Fibroblast of lung (primary cell): ENCODE measurements at regions not wholly inside any gene's neighbourhood (a gene's known extent, or its start where the extent isn't known, plus 50 kb on each side); places are given as distances from the start of the nearest gene placed in this dataset.

ENCODE experiments used
- EZH2 ChIP-seq: IDR thresholded peaks from 2 replicates; pipeline ENCODE4 v1.5.1; 2012; ENCODE audit warnings: low read length, control low read depth, mild to moderate bottlenecking; ENCODE audit errors: missing control alignments
- TF ChIP-seq, protein P1 (sequence below), 2 donors: IDR thresholded peaks in 1 of 2; conservative IDR thresholded peaks in 1 of 2; 1 replicate in 1 of 2; 2 replicates in 1 of 2; pipeline ENCODE4 v1.5.1; 2011 to 2012; ENCODE audit warnings: low read length in 2 of 2, control low read depth in 1 of 2, inconsistent platforms in 1 of 2, low read depth in 1 of 2, mild to moderate bottlenecking in 1 of 2

GRCh38 chr4:133372699-133373098, 223.6 kb downstream of the PCDH10 start:
- TF ChIP-seq, protein P1, sequence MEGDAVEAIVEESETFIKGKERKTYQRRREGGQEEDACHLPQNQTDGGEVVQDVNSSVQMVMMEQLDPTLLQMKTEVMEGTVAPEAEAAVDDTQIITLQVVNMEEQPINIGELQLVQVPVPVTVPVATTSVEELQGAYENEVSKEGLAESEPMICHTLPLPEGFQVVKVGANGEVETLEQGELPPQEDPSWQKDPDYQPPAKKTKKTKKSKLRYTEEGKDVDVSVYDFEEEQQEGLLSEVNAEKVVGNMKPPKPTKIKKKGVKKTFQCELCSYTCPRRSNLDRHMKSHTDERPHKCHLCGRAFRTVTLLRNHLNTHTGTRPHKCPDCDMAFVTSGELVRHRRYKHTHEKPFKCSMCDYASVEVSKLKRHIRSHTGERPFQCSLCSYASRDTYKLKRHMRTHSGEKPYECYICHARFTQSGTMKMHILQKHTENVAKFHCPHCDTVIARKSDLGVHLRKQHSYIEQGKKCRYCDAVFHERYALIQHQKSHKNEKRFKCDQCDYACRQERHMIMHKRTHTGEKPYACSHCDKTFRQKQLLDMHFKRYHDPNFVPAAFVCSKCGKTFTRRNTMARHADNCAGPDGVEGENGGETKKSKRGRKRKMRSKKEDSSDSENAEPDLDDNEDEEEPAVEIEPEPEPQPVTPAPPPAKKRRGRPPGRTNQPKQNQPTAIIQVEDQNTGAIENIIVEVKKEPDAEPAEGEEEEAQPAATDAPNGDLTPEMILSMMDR (conservative IDR thresholded peaks at IDR 0.05 in 1 of 2, IDR thresholded peaks at IDR 0.05 in 1 of 2; ENCODE audit: low read depth in 1 of 2, low read length in 2 of 2) = no peak
- TF ChIP-seq EZH2 = no peak
